Endothelial cell of umbilical vein (primary cell): ENCODE measurements at regions not wholly inside any gene's neighbourhood (a gene's known extent, or its start where the extent isn't known, plus 50 kb on each side); places are given as distances from the start of the nearest gene placed in this dataset.
A peak's percentile ranks its signal among the peaks of the same experiment; 100 is the strongest.

Experiments
- BruUV-seq: library from RNA; stranded (reverse); fragments of 400-500 nt; replicated peaks from 2 replicates; lab custom pipeline; 2021; lab: Mats Ljungman, UMichigan
- CTCF ChIA-PET: fragments of 300-600, 350-600 bp; sonication (Branson Sonifier 250); formaldehyde crosslinking; loops from one replicate; lab custom pipeline; 2021; ENCODE audit warnings: antibody characterized with exemption, inconsistent platforms; lab: Charles Lee
- POLR2A ChIA-PET: fragments of 300-600, 350-600 bp; sonication (Branson Sonifier 250); formaldehyde crosslinking; loops from one replicate; lab custom pipeline; 2021; ENCODE audit warnings: antibody characterized with exemption, inconsistent platforms; lab: Charles Lee
- DNase-seq: peaks from one replicate; pipeline ENCODE4 v3.0.0-alpha.2; 2011; ENCODE audit warnings: low read depth, low spot score
- FAIRE-seq: peaks from 2 replicates; lab custom pipeline; 2011; peaks lifted over from hg19 to GRCh38; lab: Jason Lieb, UNC
- H2AFZ ChIP-seq: 2 replicates; pipeline ENCODE4 v1.6.0; 2012; ENCODE audit warnings: low read depth, low read length, control low read depth, inconsistent platforms
- H3K27ac ChIP-seq: 2 replicates; pipeline ENCODE4 v1.5.1; 2011; ENCODE audit warnings: low read depth, mild to moderate bottlenecking, control low read depth, low read length, moderate library complexity; ENCODE audit not compliant: insufficient read depth
- H3K27me3 ChIP-seq, 2 experiments: 2 replicates each; pipeline versions ENCODE4 v1.6.0 to v1.6.1; 2011; ENCODE audit warnings: low read length in 2 of 2, mixed read lengths in 1 of 2; ENCODE audit not compliant: control insufficient read depth in 2 of 2, insufficient read depth in 2 of 2
- H3K36me3 ChIP-seq, 2 experiments: 2 replicates in 1 of 2; 3 replicates in 1 of 2; pipeline ENCODE4 v1.5.1; 2011; ENCODE audit warnings: low read length in 2 of 2, mild to moderate bottlenecking in 1 of 2, moderate library complexity in 1 of 2; ENCODE audit not compliant: control insufficient read depth in 2 of 2, insufficient read depth in 2 of 2; ENCODE audit errors: extremely low read depth in 1 of 2
- H3K4me1 ChIP-seq: 3 replicates; pipeline ENCODE4 v1.5.1; 2011; ENCODE audit warnings: mild to moderate bottlenecking, low read length; ENCODE audit not compliant: control insufficient read depth, insufficient read depth; ENCODE audit errors: extremely low read depth
- H3K4me2 ChIP-seq: 2 replicates; pipeline ENCODE4 v1.6.1; 2011; ENCODE audit warnings: low read length, control low read depth, mixed read lengths; ENCODE audit not compliant: insufficient read depth
- H3K4me3 ChIP-seq, 3 experiments: fragments of 200-600 bp in 1 of 3; sonication (generic), shearing (Covaris generic) in 1 of 3; replicated peaks in 1 of 3; 2 replicates each; pipeline ENCODE4 v1.5.1; 2011 to 2016; ENCODE audit warnings: control low read depth in 3 of 3, low read length in 3 of 3, mild to moderate bottlenecking in 2 of 3, inconsistent platforms in 1 of 3, low read depth in 1 of 3, moderate library complexity in 1 of 3; ENCODE audit not compliant: insufficient read depth in 1 of 3
- H3K79me2 ChIP-seq: 2 replicates; pipeline ENCODE4 v1.6.0; 2012; ENCODE audit warnings: low read length, inconsistent platforms; ENCODE audit not compliant: control insufficient read depth, insufficient read depth
- H3K9ac ChIP-seq: replicated peaks from 2 replicates; pipeline ENCODE3; 2011; ENCODE audit warnings: low read length, control low read depth; ENCODE audit not compliant: insufficient read depth; ENCODE audit errors: extremely low read depth
- H3K9me1 ChIP-seq: replicated peaks from 3 replicates; pipeline ENCODE4 v1.6.0; 2011; ENCODE audit warnings: mild to moderate bottlenecking, low read length; ENCODE audit not compliant: control insufficient read depth, insufficient read depth; ENCODE audit errors: extremely low read depth
- H3K9me3 ChIP-seq: replicated peaks from 2 replicates; pipeline ENCODE4 v1.5.1; 2012; ENCODE audit warnings: low read length, inconsistent platforms; ENCODE audit not compliant: control insufficient read depth, insufficient read depth
- H4K20me1 ChIP-seq: replicated peaks from 2 replicates; pipeline ENCODE3; 2011; ENCODE audit warnings: mild to moderate bottlenecking, low read length; ENCODE audit not compliant: control insufficient read depth, insufficient read depth; ENCODE audit errors: extremely low read depth
- CTCF ChIP-seq, 2 donors: IDR thresholded peaks; 1 replicate in 1 of 2; 2 replicates in 1 of 2; pipeline ENCODE4 v1.5.1; 2011; ENCODE audit warnings: low read length in 2 of 2, mild to moderate bottlenecking in 2 of 2, moderate library complexity in 2 of 2, control low read depth in 1 of 2, inconsistent platforms in 1 of 2, low read depth in 1 of 2; ENCODE audit not compliant: insufficient read depth in 1 of 2; ENCODE audit errors: extremely low read depth in 1 of 2
- EZH2 ChIP-seq: IDR thresholded peaks from 2 replicates; pipeline ENCODE4 v1.6.1; 2012; ENCODE audit warnings: borderline replicate concordance, low read depth, mild to moderate bottlenecking, moderate library complexity, low read length, inconsistent platforms; ENCODE audit not compliant: severe bottlenecking
- FOS ChIP-seq: IDR thresholded peaks from 2 replicates; pipeline ENCODE4 v1.6.1; 2011; ENCODE audit warnings: mild to moderate bottlenecking, low read length, moderate library complexity, borderline replicate concordance; ENCODE audit not compliant: insufficient read depth
- GATA2 ChIP-seq: IDR thresholded peaks from 2 replicates; pipeline ENCODE4 v1.7.0; 2011; ENCODE audit warnings: low read depth, mild to moderate bottlenecking, moderate library complexity, mixed read lengths, low read length; ENCODE audit not compliant: insufficient read length, insufficient read depth
- JUN ChIP-seq: IDR thresholded peaks from 2 replicates; pipeline ENCODE4 v1.6.1; 2011; ENCODE audit warnings: borderline replicate concordance, low read depth; ENCODE audit not compliant: insufficient read length, insufficient read depth
- MAX ChIP-seq: IDR thresholded peaks from 2 replicates; pipeline ENCODE4 v1.6.1; 2011; ENCODE audit not compliant: insufficient read depth, insufficient read length
- MYC ChIP-seq: IDR thresholded peaks from one replicate; pipeline ENCODE4 v1.6.1; 2011; ENCODE audit warnings: mild to moderate bottlenecking, low read depth, low read length
- POLR2A ChIP-seq: IDR thresholded peaks from 2 replicates; pipeline ENCODE4 v1.6.1; 2012; ENCODE audit warnings: low read depth, mild to moderate bottlenecking, control low read depth, low read length
- POLR2AphosphoS5 ChIP-seq: IDR thresholded peaks from 2 replicates; pipeline ENCODE4 v1.6.1; 2012; ENCODE audit warnings: low read depth, mild to moderate bottlenecking, control low read depth, low read length, moderate library complexity; ENCODE audit not compliant: insufficient read depth
- dilution Hi-C: fragments of 300-500 bp; cut with MboI; formaldehyde crosslinking; loops from one replicate; pipeline ENCODE4 v1.15.0; 2019; ENCODE audit warnings: low sequenced_read_pairs; ENCODE audit not compliant: extremely low pct_ligation_motif_present
- intact Hi-C: fragments of 100-400 bp; cut with micrococcal nuclease; formaldehyde crosslinking; loops from one replicate; pipeline ENCODE4 v1.10.0; 2022

- H2AFZ ChIP-seq, result no peak overlapping the region
- no peaks in the 10 kb centered on the region for H3K9me1 ChIP-seq
- no peaks in the 10 kb centered on the region for H3K79me2 ChIP-seq
- dilution Hi-C loops, result no loop called here
- H3K4me2 ChIP-seq, result no peak overlapping the region
- FAIRE-seq, result no peak
- H3K9ac ChIP-seq, result no peak overlapping the region
- H3K36me3 ChIP-seq, result no peaks in the 10 kb centered on the region
- no peaks in the 10 kb centered on the region for H3K9me3 ChIP-seq
- H3K4me1 ChIP-seq, result no peaks in the 10 kb centered on the region
- no peak for DNase-seq
- BruUV-seq, result no TSS peak
- H3K4me3 ChIP-seq, result no peak overlapping the region
- TF ChIP-seq JUN (no peak), GATA2 (no peak), EZH2 (no peak), MYC (no peak)
- ChIA-PET CTCF (no interaction called here), POLR2A (no interaction called here)
- no peaks in the 10 kb centered on the region for H4K20me1 ChIP-seq
- intact Hi-C loops, result no loop called here
- no peaks in the 10 kb centered on the region for H3K27me3 ChIP-seq
- no peak overlapping the region for H3K27ac ChIP-seq
Measured at GRCh38 chr2:52222128-52222527, 1190.2 kb upstream of the NRXN1 start.

- no peaks in the 10 kb centered on the region for H3K9me3 ChIP-seq
- H3K79me2 ChIP-seq, result no peaks in the 10 kb centered on the region
- ChIA-PET POLR2A (no interaction called here), CTCF (no interaction called here)
- dilution Hi-C loops, result no loop called here
- BruUV-seq, result no TSS peak
- peak; percentile 1 for DNase-seq
- no peaks in the 10 kb centered on the region for H3K27me3 ChIP-seq
- no peaks in the 10 kb centered on the region for H3K4me1 ChIP-seq
- H4K20me1 ChIP-seq, result no peaks in the 10 kb centered on the region
- no peak for TF ChIP-seq EZH2
- no peak for TF ChIP-seq FOS
- TF ChIP-seq MAX, result no peak
- no peak for TF ChIP-seq MYC
- TF ChIP-seq GATA2, result no peak
- no peak for TF ChIP-seq JUN
- no peak for TF ChIP-seq CTCF (IDR thresholded peaks at IDR 0.05; ENCODE audit: extremely low read depth in 1 of 2, insufficient read depth in 1 of 2, low read depth in 1 of 2, low read length in 2 of 2)
- TF ChIP-seq POLR2AphosphoS5, result no peak
- no peak for TF ChIP-seq POLR2A
- intact Hi-C loops, result no loop called here
- H2AFZ ChIP-seq, result no peak overlapping the region
- H3K4me3 ChIP-seq, result no peak overlapping the region
- no peak overlapping the region for H3K4me2 ChIP-seq
- FAIRE-seq, result no peak
- no peak overlapping the region for H3K9ac ChIP-seq
- no peaks in the 10 kb centered on the region for H3K9me1 ChIP-seq
- H3K27ac ChIP-seq, result no peak overlapping the region
- H3K36me3 ChIP-seq, result no peaks in the 10 kb centered on the region
Measured at GRCh38 chr2:52220393-52220792, 1188.5 kb upstream of the NRXN1 start.
